ENCODE measurements at regions not wholly inside any gene's neighbourhood (a gene's known extent, or its start where the extent isn't known, plus 50 kb on each side); places are given as distances from the start of the nearest gene placed in this dataset.

GRCh38 chr21:21963911-21964310 lies 965.7 kb downstream of the NCAM2 start:
- H3K4me3 Mint-ChIP-seq (ENCODE audit: unreplicated experiment) = no peak overlapping the region
- no peaks in the 10 kb centered on the region for H3K4me1 Mint-ChIP-seq (ENCODE audit: unreplicated experiment)
- H3K27me3 Mint-ChIP-seq (ENCODE audit: unreplicated experiment) = peaks cover 1% of the 10 kb centered on the region
- H3K36me3 Mint-ChIP-seq (ENCODE audit: low read depth, unreplicated experiment) = no peaks in the 10 kb centered on the region
- H3K9me3 Mint-ChIP-seq (ENCODE audit: unreplicated experiment) = no peaks in the 10 kb centered on the region
- no peak overlapping the region for H3K27ac Mint-ChIP-seq (ENCODE audit: unreplicated experiment)
- TF ChIP-seq, protein P1, sequence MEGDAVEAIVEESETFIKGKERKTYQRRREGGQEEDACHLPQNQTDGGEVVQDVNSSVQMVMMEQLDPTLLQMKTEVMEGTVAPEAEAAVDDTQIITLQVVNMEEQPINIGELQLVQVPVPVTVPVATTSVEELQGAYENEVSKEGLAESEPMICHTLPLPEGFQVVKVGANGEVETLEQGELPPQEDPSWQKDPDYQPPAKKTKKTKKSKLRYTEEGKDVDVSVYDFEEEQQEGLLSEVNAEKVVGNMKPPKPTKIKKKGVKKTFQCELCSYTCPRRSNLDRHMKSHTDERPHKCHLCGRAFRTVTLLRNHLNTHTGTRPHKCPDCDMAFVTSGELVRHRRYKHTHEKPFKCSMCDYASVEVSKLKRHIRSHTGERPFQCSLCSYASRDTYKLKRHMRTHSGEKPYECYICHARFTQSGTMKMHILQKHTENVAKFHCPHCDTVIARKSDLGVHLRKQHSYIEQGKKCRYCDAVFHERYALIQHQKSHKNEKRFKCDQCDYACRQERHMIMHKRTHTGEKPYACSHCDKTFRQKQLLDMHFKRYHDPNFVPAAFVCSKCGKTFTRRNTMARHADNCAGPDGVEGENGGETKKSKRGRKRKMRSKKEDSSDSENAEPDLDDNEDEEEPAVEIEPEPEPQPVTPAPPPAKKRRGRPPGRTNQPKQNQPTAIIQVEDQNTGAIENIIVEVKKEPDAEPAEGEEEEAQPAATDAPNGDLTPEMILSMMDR (IDR thresholded peaks at IDR 0.05; ENCODE audit: unreplicated experiment) = no peak
- no peak for DNase-seq (ENCODE audit: low spot score)

GRCh38 chr21:21968810-21969209 lies 970.6 kb downstream of the NCAM2 start:
- no peaks in the 10 kb centered on the region for H3K36me3 Mint-ChIP-seq (ENCODE audit: low read depth, unreplicated experiment)
- H3K9me3 Mint-ChIP-seq (ENCODE audit: unreplicated experiment) = no peaks in the 10 kb centered on the region
- TF ChIP-seq, protein P1 (IDR thresholded peaks at IDR 0.05; ENCODE audit: unreplicated experiment) = no peak
- no peak for DNase-seq (ENCODE audit: low spot score)
- no peaks in the 10 kb centered on the region for H3K4me1 Mint-ChIP-seq (ENCODE audit: unreplicated experiment)
- H3K4me3 Mint-ChIP-seq (ENCODE audit: unreplicated experiment) = no peak overlapping the region
- H3K27me3 Mint-ChIP-seq (ENCODE audit: unreplicated experiment) = peaks cover 1% of the 10 kb centered on the region
- H3K27ac Mint-ChIP-seq (ENCODE audit: unreplicated experiment) = no peak overlapping the region

- H3K36me3 Mint-ChIP-seq (ENCODE audit: low read depth, unreplicated experiment) = no peaks in the 10 kb centered on the region
- no peak overlapping the region for H3K4me3 Mint-ChIP-seq (ENCODE audit: unreplicated experiment)
- H3K4me1 Mint-ChIP-seq (ENCODE audit: unreplicated experiment) = no peaks in the 10 kb centered on the region
- TF ChIP-seq, protein P1 (IDR thresholded peaks at IDR 0.05; ENCODE audit: unreplicated experiment) = no peak
- no peaks in the 10 kb centered on the region for H3K9me3 Mint-ChIP-seq (ENCODE audit: unreplicated experiment)
- peaks cover 1% of the 10 kb centered on the region for H3K27me3 Mint-ChIP-seq (ENCODE audit: unreplicated experiment)
- H3K27ac Mint-ChIP-seq (ENCODE audit: unreplicated experiment) = no peak overlapping the region
- no peak for DNase-seq (ENCODE audit: low spot score)
Observed at GRCh38 chr21:21969211-21969610, 971.0 kb downstream of the NCAM2 start.

- H3K27me3 Mint-ChIP-seq (ENCODE audit: unreplicated experiment) = peaks cover 1% of the 10 kb centered on the region
- no peak overlapping the region for H3K4me3 Mint-ChIP-seq (ENCODE audit: unreplicated experiment)
- no peak for DNase-seq (ENCODE audit: low spot score)
- TF ChIP-seq, protein P1 (IDR thresholded peaks at IDR 0.05; ENCODE audit: unreplicated experiment) = no peak
- no peaks in the 10 kb centered on the region for H3K36me3 Mint-ChIP-seq (ENCODE audit: low read depth, unreplicated experiment)
- H3K9me3 Mint-ChIP-seq (ENCODE audit: unreplicated experiment) = no peaks in the 10 kb centered on the region
- no peaks in the 10 kb centered on the region for H3K4me1 Mint-ChIP-seq (ENCODE audit: unreplicated experiment)
- H3K27ac Mint-ChIP-seq (ENCODE audit: unreplicated experiment) = no peak overlapping the region
Observed at GRCh38 chr21:21971384-21971783, 973.2 kb downstream of the NCAM2 start.

DNA sequence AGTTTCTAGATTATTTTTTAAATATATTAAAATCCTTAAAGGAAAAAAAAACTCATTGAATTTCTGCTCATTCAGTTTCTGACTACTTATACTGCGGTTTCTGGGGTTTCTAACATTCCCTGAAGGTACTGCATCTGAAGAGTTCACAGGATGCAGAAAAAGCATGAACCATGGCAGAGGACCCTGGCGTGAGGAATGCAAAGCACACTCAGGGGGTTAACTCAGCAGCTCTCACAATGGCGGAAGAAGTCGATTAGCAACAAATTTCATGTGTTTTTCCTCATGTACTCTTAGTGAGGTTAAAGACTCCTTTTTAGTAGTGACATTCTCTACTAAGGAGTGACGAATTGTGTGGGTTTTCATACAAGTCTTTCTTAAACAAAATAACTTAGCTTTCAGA lies 975.6 kb downstream of the NCAM2 start:
- H3K36me3 Mint-ChIP-seq (ENCODE audit: low read depth, unreplicated experiment) = no peaks in the 10 kb centered on the region
- no peak overlapping the region for H3K27ac Mint-ChIP-seq (ENCODE audit: unreplicated experiment)
- DNase-seq (ENCODE audit: low spot score) = no peak
- no peaks in the 10 kb centered on the region for H3K27me3 Mint-ChIP-seq (ENCODE audit: unreplicated experiment)
- TF ChIP-seq, protein P1 (IDR thresholded peaks at IDR 0.05; ENCODE audit: unreplicated experiment) = no peak
- no peak overlapping the region for H3K4me3 Mint-ChIP-seq (ENCODE audit: unreplicated experiment)
- H3K4me1 Mint-ChIP-seq (ENCODE audit: unreplicated experiment) = no peaks in the 10 kb centered on the region
- H3K9me3 Mint-ChIP-seq (ENCODE audit: unreplicated experiment) = no peaks in the 10 kb centered on the region

Measured in endothelial cell (in vitro differentiated cells).